ENCODE measurements at regions not wholly inside any gene's neighbourhood (a gene's known extent, or its start where the extent isn't known, plus 50 kb on each side); places are given as distances from the start of the nearest gene placed in this dataset.

- H3K4me3 Mint-ChIP-seq = no peak overlapping the region
- no peaks in the 10 kb centered on the region for H3K9me3 Mint-ChIP-seq
- no peak for TF ChIP-seq CTCF (IDR thresholded peaks at IDR 0.05)
- H3K36me3 Mint-ChIP-seq (ENCODE audit: low read depth) = no peaks in the 10 kb centered on the region
- H3K27me3 Mint-ChIP-seq (ENCODE audit: insufficient read depth) = peaks cover 18% of the 10 kb centered on the region
- H3K27ac Mint-ChIP-seq = no peak overlapping the region
- no peaks in the 10 kb centered on the region for H3K4me1 Mint-ChIP-seq (ENCODE audit: low read depth)
- DNase-seq = no peak
These were observed 113.2 kb downstream of the OR13A1 start for GRCh38 chr10:45202242-45202641.

- Mint-ChIP-seq H3K27me3 (ENCODE audit: insufficient read depth) (peaks cover 20% of the 10 kb centered on the region), H3K27ac (no peak overlapping the region), H3K4me3 (no peak overlapping the region), H3K4me1 (ENCODE audit: low read depth) (no peaks in the 10 kb centered on the region), H3K9me3 (no peaks in the 10 kb centered on the region; the same call in 1 of the 2 replicates), H3K36me3 (ENCODE audit: low read depth) (no peaks in the 10 kb centered on the region)
- no peak for TF ChIP-seq CTCF (IDR thresholded peaks at IDR 0.05)
- no peak for DNase-seq
These were observed 110.2 kb downstream of the OR13A1 start for GRCh38 chr10:45204954-45205775.

- no peak for TF ChIP-seq CTCF (IDR thresholded peaks at IDR 0.05)
- Mint-ChIP-seq H3K27me3 (ENCODE audit: insufficient read depth) (peaks cover 11% of the 10 kb centered on the region), H3K4me1 (ENCODE audit: low read depth) (no peaks in the 10 kb centered on the region), H3K4me3 (no peak overlapping the region), H3K9me3 (no peaks in the 10 kb centered on the region; the same call in 1 of the 2 replicates), H3K27ac (no peak overlapping the region), H3K36me3 (ENCODE audit: low read depth) (no peaks in the 10 kb centered on the region)
- DNase-seq = no peak
These were observed 105.5 kb downstream of the OR13A1 start for GRCh38 chr10:45209888-45210287.

GRCh38 chr10:45211576-45211975 is 103.8 kb downstream of the OR13A1 start:
- peaks cover 7% of the 10 kb centered on the region for H3K27me3 Mint-ChIP-seq (ENCODE audit: insufficient read depth)
- no peak for DNase-seq
- H3K9me3 Mint-ChIP-seq = no peaks in the 10 kb centered on the region; the same call in 1 of the 2 replicates
- H3K4me1 Mint-ChIP-seq (ENCODE audit: low read depth) = no peaks in the 10 kb centered on the region
- no peak for TF ChIP-seq CTCF (IDR thresholded peaks at IDR 0.05)
- H3K27ac Mint-ChIP-seq = no peak overlapping the region
- H3K4me3 Mint-ChIP-seq = no peak overlapping the region
- H3K36me3 Mint-ChIP-seq (ENCODE audit: low read depth) = no peaks in the 10 kb centered on the region

DNA sequence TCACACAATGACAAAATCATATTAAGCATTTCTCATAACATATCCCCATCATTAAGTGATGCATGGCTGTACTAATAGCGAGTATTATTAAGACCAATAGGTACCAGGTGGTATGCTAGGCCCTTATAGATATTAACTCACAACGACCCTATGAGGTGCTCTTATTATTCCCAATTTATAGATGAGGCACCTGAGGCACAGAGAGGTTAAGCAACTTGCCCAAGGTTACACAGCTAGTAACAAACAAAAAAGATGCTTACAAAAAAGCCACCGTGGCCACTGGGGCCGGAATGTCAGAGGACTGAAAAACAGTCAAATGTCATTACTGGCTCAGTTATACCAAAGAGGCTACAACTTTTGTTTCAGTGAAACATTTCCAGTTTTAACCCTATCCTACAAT is 96.0 kb downstream of the OR13A1 start:
- H3K4me3 Mint-ChIP-seq = no peak overlapping the region
- H3K36me3 Mint-ChIP-seq (ENCODE audit: low read depth) = no peaks in the 10 kb centered on the region
- DNase-seq = no peak
- no peak for TF ChIP-seq CTCF (IDR thresholded peaks at IDR 0.05)
- no peak overlapping the region for H3K27ac Mint-ChIP-seq
- H3K4me1 Mint-ChIP-seq (ENCODE audit: low read depth) = no peaks in the 10 kb centered on the region
- H3K27me3 Mint-ChIP-seq (ENCODE audit: insufficient read depth) = peaks cover 13% of the 10 kb centered on the region
- H3K9me3 Mint-ChIP-seq = no peaks in the 10 kb centered on the region

All from HFFc6 (cell line).